MM.1S (cell line): ENCODE measurements at regions not wholly inside any gene's neighbourhood (a gene's known extent, or its start where the extent isn't known, plus 50 kb on each side); places are given as distances from the start of the nearest gene placed in this dataset.

Source experiments
- CTCF ChIP-seq: fragments of 300-600 bp; sonication (generic); IDR thresholded peaks from 2 replicates; pipeline ENCODE4 v1.5.1; 2016; ENCODE audit warnings: antibody characterized with exemption, low read length, mixed read lengths
- EZH2 ChIP-seq: fragments of 300-600 bp; sonication (generic); optimal IDR thresholded peaks from 2 replicates; pipeline ENCODE3; 2017; ENCODE audit warnings: low read depth, mild to moderate bottlenecking, antibody characterized with exemption, low read length, mixed read lengths
- EZH2phosphoT487 ChIP-seq: fragments of 300-600 bp; sonication (generic); IDR thresholded peaks from 2 replicates; pipeline ENCODE4 v1.6.1; 2018; ENCODE audit warnings: antibody characterized with exemption, low read length

DNA sequence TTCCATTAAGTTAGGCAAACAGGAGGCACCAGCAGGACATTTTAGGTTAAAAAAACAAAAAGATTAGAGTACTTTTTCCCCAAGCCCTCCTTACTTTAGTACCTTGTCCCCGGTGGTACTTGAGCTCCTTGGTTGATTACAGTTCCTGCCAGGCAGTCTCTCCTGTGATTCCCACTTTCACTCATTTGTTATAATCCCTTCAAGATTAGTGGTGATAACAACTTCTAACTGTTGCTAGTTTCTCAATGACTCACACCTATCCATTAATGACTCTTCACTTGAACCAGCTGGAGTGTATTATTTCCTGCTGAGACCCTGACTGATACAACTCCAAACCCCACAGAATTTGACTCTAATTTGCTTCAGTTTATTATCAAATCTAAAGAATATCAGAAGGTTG, 765.0 kb upstream of the DIAPH2 start:
- TF ChIP-seq CTCF (no peak), EZH2 (no peak), EZH2phosphoT487 (no peak)
